Hematopoietic multipotent progenitor cell (in vitro differentiated cells): ENCODE measurements at regions not wholly inside any gene's neighbourhood (a gene's known extent, or its start where the extent isn't known, plus 50 kb on each side); places are given as distances from the start of the nearest gene placed in this dataset.
"Not testable (repeated sequence)": the region's sequence is repeated elsewhere in the genome, so short reads cannot be mapped to it uniquely, and the experiment has no call there.

Experiments used
- DNase-seq, 3 donors: peaks; one replicate each; pipeline ENCODE4 v3.0.0-alpha.2; 2011 to 2015; ENCODE audit warnings: low read depth in 2 of 3, low spot score in 2 of 3

DNA sequence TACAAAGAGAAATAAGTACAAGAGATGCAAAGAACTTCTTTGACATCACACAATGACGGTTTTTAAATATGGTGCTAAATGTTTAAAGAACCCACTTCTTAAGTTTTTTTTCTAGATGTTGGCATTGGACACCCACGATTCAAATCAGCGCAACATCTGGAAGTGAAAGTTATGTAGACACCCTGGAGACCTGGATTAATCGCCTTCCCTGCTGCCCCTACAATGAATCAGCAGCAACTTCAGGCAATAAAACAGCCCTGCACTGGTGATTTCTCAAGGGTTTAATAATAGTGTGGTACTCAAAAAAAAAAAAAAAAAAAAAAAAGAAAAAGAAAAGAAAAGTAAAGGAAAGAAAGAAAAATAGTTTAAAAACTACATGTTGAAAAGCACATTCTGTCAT lies 248.3 kb downstream of the NUF2 start:
- DNase-seq = no peak

DNA sequence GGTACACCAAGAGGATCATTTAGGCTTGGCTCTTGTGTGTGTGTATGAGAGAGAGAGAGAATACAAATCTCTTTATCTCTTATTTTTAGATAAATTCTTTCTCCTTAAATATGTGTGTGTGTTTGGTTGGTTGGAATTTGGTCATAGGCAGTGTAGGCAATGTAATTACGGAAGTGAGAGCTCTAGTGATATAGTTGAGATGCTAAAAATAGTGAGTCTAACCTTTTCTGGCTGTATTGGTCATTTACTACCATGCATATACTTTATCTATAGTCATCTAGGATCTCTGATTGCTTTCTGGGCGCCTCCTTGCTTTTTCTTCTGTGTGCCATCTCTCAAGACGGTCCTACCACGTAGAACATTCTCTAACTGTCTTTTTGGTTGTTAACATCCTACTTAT lies 250.2 kb downstream of the NUF2 start:
- no peak for DNase-seq

DNA sequence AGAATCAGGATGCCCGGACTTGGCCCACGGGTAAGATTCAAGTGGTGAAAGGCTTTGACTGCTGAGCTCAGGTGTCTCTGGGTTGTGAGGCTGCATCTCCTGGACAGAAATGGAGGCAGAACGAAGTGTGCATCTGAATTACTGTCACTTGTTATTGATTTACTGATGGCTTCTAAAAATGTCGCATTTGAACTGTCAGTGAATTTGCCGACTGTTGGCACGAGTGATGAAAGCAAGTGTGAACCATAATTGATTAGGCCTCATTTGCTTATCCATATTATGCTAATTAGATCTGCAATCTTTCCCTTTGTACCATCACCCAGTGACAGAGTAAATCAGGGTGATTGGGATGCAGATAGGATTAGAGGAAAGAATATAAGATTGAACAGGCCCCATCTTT lies 252.4 kb downstream of the NUF2 start:
- no peak for DNase-seq

DNA sequence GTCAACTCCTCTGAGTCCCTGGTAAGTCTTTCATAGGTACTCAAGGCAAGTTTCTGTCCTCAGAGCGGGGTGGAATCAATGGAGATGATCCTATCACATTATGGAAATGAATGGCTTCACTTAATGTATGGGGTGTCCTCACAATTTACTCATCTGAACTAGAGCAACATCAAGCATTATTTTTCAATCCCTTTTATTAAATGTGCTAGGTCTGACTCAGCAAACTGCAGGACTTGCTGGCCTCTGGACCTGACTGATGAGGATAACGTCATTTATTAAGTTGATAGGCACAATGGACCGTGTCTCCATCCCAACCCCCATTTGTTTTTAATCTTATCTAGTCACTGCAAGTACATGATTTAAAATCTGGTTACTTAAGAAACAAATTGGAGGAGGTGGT lies 259.2 kb downstream of the NUF2 start:
- DNase-seq = no peak

DNA sequence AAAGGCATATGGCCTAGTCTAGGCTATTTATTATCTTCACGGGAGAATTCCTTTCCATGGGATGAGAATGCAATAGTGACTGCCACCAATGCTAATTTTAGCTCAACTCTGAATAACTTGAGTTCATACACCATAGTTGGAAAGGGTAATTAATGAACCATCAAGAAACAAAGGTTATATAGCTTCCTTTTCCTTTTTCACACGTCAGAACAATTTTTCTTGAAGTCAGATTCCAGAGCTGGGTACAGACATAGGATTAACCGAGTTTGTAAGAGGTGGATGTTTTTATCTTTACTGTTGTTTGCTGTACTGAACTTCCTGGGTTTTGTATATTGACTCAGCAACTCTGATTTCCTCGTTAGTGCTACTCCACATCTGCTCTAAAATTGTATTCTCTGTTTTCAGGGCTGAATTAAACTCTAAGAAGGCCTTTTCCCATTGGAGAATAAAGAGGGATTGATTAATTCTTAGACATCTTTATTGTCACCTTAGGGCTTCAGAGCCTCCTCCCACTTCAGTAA lies 262.0 kb downstream of the NUF2 start:
- no peak for DNase-seq

DNA sequence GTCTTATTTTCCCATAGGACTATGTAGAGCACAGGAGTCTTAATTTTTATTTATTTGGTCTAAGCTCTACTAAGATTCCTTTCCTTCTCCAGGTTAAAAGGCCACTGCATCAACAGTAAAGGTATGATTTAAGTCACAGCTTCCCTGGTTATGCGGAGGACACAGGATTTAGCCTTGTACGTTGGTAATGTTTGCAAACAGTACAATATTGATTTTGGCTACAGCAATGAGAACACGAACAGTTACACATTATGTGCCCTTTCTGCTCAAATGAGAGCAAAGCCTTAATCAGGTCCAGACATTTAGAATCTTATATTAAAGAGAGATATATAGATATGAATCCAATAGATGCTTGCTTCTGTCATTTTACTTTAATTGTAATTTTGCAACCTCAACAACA lies 264.0 kb downstream of the NUF2 start:
- DNase-seq = no peak

DNA sequence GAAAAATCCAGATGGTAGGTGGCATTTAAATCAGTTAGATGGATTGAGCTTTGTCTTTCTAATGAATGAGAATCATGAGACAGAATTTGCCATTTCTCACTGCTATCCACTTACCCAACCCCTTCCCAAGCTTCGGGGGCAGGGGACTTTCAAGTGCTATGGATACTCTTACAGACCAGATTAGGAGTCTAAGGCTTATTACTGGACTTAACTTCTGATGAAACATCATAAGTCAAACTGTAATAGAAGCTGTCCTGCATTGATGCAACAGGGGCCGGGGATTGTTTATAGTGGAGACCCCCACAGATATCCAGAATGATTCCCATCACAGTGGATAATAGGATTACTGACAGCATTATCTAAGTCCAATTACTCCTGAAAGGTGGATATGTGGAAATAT lies 267.0 kb downstream of the NUF2 start:
- DNase-seq = no peak

DNA sequence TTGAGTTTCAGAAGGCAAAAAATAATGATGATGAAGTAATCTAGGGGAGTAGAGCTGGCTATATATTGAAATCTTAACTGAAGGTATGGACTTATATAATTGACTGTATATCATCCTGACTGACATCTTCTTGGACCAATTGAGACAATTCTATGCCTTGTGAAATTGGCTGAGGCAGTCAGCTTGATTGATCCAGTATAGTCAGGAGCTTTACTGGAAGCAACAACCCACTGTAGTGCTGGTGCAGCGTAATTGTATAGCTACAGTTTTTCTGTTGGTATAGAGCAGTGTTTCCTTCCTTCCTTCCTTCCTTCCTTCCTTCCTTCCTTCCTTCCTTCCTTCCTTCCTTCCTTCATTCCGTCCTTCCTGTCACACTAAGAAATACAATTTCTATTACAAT lies 268.0 kb downstream of the NUF2 start:
- no peak for DNase-seq

DNA sequence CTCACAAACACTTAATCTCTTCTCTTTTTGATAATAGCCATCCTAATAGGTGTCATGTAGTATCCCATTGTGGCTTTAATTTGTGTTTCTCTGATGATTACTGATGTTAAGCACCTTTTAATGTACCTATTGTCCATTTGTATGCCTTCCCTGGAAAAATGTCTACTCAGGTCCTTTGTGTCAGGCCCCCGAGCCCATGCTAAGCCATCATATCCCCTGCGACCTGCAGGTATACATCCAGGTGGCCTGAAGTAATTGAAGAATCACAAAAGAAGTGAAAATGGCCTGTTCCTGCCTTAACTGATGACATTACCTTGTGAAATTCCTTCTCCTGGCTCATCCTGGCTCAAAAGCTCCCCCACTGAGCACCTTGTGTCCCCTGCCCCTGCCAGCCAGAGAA lies 269.4 kb downstream of the NUF2 start:
- not testable (repeated sequence) for DNase-seq

DNA sequence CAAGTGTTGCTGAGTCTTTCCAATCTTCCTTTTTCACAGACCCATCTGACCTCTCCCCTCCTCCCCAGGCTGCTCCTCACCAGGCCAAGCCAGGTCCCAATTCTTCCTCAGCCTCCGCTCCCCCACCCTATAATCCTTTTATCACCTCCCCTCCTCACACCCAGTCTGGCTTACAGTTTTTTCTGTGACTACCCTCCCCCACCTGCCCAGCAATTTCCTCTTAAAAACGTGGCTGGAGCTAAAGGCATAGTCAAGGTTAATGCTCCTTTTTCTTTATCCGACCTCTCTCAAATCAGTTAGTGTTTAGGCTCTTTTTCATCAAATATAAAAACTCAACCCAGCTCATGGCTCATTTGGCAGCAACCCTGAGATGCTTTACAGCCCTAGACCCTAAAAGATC lies 270.9 kb downstream of the NUF2 start:
- DNase-seq = not testable (repeated sequence)

DNA sequence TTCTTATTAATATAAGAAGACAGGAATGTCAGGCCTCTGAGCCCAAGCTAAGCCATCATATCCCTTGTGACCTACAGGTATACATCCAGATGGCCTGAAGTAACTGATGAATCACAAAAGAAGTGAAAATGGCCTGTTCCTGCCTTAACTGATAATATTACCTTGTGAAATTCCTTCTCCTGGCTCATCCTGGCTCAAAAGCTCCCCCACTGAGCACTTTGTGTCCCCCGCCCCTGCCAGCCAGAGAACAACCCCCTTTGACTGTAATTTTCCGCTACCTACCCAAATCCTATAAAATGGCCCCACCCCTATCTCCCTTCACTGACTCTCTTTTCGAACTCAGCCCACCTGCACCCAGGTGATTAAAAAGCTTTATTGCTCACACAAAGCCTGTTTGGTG lies 274.4 kb downstream of the NUF2 start:
- not testable (repeated sequence) for DNase-seq

DNA sequence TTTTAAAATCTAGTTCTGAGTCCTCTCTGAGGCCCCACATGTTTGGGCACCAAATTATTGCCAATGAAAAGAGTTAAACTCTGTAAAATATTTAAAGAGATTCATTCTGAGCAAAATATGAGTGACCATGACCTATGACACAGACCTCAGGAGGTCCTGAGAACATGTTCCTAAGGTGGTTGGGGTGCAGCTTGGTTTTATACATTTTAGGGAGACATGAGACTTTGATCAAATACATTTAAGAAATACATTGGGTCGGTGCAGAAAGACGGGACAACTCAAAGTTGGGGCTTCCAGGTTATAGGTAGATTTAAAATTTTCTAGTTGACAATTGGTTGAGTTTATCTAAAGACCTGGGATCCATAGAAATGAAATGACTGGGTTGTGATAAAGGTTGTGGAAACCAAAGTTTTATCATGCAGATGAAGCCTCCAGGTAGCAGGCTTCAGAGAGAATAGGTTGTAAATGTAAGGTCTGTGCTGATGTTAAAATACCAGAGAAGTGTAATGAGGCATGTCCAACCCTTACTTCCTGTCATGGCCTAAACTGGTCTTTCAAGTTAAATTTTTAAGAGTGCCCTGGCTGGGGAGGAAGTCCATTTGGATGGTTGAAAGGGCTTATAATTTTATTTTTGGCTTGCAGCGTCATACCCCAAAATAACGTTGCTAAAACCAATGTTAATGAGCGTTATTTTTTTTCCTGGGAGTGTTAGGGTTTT lies 274.9 kb downstream of the NUF2 start:
- no peak for DNase-seq

DNA sequence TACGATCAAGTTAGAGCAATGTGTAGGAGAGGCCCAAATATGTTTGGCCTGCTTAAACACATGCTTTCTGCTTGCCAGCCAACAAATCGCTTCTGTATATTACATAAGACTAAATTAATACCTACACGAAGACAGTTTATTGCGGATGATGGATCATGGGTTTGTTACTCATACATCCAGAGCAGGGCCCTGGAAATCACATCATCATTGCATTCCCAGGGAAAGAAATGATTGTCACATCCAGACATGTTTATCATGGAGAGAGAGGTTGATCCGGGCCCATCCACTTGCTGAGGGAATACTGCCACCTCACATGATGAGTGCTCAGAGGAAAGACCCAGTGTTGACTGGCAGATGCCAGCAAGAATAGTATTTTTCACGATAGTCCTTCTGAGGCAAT lies 282.6 kb downstream of the NUF2 start:
- DNase-seq = no peak

DNA sequence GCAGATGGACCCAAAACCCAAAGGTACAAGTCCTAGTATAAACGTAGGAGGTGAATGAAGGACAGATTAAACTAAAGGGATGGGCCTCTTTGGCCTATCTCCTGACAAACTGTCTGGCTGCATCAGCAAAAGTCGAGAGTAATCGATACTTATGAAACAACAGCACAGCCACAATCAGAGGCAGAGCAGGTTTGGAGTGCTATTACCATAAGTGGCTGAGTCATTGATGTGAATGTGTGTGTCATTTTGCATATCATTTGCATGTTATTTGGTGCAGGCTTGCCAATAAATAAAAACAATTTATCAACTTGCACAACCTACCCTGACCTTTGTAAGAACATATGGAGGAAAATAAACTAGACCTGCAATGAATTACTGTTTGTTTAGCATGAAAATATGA lies 283.1 kb downstream of the NUF2 start:
- DNase-seq = no peak

DNA sequence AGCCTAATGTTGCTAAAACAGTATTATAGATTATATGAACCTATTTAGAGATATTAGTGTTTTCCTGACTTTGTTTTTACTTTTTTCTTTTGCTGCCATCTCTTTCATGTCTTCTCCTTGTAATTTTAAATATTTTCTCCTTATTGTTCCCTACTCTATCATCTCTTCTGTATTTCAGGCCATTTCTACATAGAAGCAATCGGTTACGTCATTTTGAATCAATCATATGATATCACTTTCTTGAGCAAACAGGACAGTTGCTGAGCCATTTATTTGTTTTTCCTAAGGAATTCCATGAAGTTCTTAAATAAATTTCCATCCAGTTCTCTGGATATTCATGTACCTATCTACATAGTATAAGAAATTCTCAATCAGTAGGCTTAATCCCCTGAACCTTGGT lies 287.2 kb downstream of the NUF2 start:
- no peak for DNase-seq

DNA sequence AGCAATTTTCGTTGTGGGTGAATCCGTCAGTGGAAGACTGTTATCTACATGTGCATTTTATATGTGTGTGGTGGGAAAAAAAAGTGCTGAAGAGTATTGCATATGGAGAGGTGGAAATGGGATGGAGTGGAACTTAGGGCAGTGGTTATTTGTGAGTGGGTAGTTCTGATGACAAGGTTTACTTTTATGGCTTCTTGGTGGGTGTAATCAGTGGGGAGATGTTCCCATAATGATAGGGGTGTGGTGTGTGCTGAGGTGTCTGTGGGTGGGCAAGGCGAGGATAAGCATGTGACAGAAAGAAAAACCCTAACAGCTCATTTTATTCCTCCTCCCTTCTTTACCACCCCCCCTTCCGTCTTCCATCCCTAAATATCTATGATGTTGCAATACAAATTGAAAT lies 288.1 kb downstream of the NUF2 start:
- no peak for DNase-seq

DNA sequence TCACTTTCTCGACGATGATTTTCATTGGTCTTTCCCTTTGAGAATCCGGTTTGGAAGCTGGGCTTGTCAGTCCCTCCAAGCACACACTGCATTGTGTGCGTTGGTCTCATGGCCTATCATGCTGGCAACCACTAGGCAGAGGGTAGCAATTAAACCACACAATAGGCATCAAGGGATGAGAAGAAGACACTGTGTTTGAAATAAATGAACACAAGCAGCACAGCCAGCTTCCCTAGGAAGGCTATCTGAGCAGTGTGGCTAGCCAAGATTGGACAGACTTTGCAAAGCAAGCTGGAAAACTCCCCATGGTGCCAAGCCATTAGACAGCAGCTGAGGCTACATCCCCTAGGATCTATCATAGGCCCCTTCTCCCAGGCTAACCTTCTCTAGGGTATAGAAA lies 288.7 kb downstream of the NUF2 start:
- no peak for DNase-seq

DNA sequence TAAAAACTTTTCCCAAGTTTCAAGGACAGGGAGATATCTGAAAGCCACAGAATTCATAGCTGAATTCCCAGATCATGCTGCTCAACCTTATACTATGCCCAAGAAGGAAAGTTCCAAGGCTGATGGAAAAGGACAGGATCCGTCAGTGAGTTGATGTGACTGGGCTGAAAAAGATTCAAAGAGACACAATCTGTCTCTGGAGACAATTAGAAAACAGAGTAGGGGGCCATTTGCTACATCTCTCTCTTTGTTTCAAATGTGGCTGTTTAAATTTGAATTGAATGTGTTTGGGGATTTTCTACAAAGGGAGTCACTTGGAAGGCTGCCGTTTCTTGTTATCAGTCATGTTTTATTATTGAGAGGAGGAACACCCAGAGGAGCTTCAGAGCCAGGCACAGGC lies 292.6 kb downstream of the NUF2 start:
- no peak for DNase-seq

DNA sequence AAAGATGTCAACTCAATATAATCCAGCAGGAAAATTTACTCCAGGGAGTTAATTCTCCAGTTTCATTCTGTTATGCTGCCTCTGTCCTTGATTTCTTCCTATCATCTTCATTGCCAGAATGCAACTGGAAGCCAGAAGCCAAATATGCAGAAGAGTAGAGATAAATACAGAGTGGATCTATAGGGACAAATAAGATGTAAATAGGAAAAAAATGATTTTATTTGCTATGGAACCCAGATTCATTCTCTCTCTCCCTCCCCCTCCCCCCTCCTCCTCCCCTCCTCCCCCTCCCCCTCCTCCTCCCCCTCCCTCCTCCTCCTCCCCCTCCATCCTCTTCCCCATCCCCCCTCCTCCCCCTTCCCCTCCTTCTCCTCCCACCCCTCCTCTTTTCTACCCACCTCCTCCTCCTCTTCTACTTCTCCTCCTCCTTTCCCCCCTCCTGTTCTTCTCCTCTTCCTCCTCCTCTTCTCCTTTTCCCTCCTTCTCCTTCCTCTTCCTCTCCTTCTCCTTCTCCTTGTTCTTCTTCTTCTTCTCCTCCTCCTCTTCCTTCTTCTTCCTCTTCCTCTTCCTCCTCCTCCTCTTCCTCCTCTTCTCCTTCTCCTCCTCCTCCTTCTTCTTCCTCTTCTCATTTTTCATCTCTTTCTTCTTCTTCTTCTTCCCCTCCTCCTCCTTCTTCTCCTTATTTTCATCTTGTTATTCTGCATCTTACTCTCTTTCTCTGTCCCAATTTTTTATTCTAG lies 306.4 kb downstream of the NUF2 start:
- no peak for DNase-seq

DNA sequence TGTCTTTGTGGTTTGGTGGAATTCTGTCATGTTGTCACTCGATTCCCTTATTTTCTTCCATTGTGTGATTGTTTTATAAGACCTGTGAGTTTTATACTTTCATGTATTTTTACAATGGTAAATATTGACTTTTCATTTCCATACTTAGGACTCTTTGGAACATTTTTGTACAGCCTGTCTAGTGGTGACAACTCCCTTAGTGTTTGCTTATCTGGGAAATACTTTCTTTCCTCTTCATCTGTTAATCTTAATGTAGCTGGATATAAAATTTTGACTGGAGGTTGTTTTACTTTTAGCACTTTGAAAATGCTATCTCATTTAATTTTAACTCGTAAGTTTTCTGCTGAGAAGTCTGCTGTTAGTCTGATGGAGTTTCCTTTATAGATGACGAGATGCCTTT lies 310.5 kb downstream of the NUF2 start:
- no peak for DNase-seq

DNA sequence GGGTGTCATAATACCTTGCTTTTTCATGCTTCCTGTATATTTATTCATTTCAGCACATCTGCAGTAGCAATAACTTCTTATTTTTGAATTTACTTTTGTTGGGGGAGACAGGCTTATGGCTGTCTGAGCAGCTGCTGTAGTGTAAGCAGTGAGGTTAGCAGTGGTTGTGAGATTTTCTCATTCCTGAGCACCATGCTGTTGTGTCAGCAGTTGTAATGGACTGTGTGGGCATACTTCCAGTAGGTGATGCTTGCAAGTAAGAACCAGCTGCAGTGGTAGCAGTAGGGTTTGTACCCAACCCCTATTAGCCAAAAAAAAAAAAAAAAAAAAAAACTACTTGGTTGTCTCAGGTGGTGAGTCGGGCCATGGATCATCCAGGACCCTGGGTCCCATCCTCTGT lies 311.6 kb downstream of the NUF2 start:
- no peak for DNase-seq

DNA sequence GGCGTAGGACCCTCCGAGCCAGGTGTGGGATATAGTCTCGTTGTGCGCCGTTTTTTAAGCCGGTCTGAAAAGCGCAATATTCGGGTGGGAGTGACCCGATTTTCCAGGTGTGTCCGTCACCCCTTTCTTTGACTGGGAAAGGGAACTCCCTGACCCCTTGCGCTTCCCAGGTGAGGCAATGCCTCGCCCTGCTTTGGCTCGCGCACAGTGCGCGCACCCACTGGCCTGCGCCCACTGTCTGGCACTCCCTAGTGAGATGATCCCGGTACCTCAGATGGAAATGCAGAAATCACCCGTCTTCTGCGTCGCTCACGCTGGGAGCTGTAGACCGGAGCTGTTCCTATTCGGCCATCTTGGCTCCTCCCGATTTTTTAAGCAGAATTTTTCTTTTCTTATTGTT lies 323.9 kb downstream of the NUF2 start:
- DNase-seq = not testable (repeated sequence)
